ENCODE measurements at regions not wholly inside any gene's neighbourhood (a gene's known extent, or its start where the extent isn't known, plus 50 kb on each side); places are given as distances from the start of the nearest gene placed in this dataset.

DNA sequence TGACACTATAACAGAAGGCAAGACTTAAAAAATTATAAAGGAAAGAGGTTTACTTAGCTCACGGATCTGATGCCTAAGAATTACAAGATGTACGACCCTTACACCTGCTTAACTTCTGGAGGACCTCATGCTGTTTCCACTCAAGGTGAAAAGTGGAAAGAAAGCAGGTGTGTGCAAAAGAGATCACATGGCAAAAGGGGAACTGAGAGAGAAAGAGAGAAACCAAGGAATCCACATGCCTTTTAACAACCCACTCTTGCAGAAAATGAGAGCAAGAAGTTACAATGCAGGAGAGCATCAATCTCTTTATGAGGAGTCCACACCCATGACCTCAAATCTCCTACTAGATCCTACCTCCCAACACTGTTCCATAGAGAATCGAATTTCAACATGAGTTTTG lies 2382.2 kb downstream of the TP53TG3F start:
- no peak overlapping the region for H3K27ac ChIP-seq
- no peaks in the 10 kb centered on the region for H3K9me3 ChIP-seq
- H3K4me1 ChIP-seq = no peaks in the 10 kb centered on the region
- H3K27me3 ChIP-seq = no peaks in the 10 kb centered on the region
- H3K36me3 ChIP-seq = no peaks in the 10 kb centered on the region
- DNase-seq (ENCODE audit: low spot score in 2 of 2) = no peak
- no peak for TF ChIP-seq CTCF (IDR thresholded peaks at IDR 0.05)
- intact Hi-C loops (cut with DNase I) = no loop called here
- H3K4me3 ChIP-seq = no peak overlapping the region

DNA sequence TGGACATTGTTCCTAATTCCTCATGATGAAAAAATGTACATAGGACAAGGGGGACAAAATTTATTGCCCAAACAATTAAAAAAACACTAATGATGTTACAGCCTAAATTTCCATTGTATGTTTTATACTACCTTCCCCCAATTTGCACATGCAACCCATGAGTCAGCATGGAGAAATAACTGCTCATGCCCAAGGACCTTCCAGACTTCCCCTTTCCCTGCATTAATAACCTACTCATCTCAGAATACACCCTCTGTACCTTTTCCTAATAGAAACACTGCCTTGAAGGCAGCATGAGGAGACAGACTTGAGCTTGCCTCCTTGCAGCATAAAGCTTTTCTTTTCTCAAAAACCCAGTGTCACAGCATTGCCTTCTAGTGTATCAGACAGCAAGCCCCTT lies 2402.8 kb downstream of the TP53TG3F start:
- H3K27me3 ChIP-seq = no peaks in the 10 kb centered on the region
- no peaks in the 10 kb centered on the region for H3K4me1 ChIP-seq
- no peak overlapping the region for H3K4me3 ChIP-seq
- intact Hi-C loops (cut with DNase I) = no loop called here
- no peak for TF ChIP-seq CTCF (IDR thresholded peaks at IDR 0.05)
- no peak overlapping the region for H3K27ac ChIP-seq
- no peaks in the 10 kb centered on the region for H3K36me3 ChIP-seq
- DNase-seq (ENCODE audit: low spot score in 2 of 2) = no peak
- H3K9me3 ChIP-seq = no peaks in the 10 kb centered on the region

GRCh38 chr16:35868630-35869029 lies 2409.2 kb downstream of the TP53TG3F start:
- no peaks in the 10 kb centered on the region for H3K9me3 ChIP-seq
- no peaks in the 10 kb centered on the region for H3K4me1 ChIP-seq
- no peak overlapping the region for H3K4me3 ChIP-seq
- TF ChIP-seq CTCF (IDR thresholded peaks at IDR 0.05) = no peak
- intact Hi-C loops (cut with DNase I) = no loop called here
- no peak for DNase-seq (ENCODE audit: low spot score in 2 of 2)
- H3K27ac ChIP-seq = no peak overlapping the region
- H3K36me3 ChIP-seq = no peaks in the 10 kb centered on the region
- H3K27me3 ChIP-seq = no peaks in the 10 kb centered on the region

GRCh38 chr16:35873472-35873871 lies 2414.1 kb downstream of the TP53TG3F start:
- Histone ChIP-seq H3K27ac (no peak overlapping the region), H3K4me3 (no peak overlapping the region), H3K36me3 (no peaks in the 10 kb centered on the region), H3K27me3 (no peaks in the 10 kb centered on the region), H3K9me3 (no peaks in the 10 kb centered on the region), H3K4me1 (no peaks in the 10 kb centered on the region)
- intact Hi-C loops (cut with DNase I) = no loop called here
- no peak for DNase-seq (ENCODE audit: low spot score in 2 of 2)
- no peak for TF ChIP-seq CTCF (IDR thresholded peaks at IDR 0.05)

DNA sequence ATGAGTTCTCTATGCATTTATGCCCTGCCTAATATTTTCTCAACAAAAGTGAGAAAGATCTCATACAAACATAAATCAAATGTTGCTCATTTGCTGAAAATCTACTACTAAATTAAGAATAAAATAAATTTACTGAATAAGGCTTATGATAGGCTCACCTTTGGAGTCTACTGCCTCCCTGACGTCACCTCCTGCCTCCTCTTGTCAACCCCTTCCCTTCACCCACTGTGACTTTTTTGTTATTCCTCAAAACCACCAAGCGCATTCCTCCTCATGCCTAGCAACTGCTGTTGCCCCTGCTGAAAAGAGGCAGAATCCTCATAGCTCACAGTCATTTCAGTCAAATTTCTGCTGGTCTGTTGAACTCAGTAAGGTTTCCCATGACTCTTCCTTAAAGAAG lies 2422.2 kb downstream of the TP53TG3F start:
- intact Hi-C loops (cut with DNase I) = no loop called here
- Histone ChIP-seq H3K4me1 (no peaks in the 10 kb centered on the region), H3K4me3 (no peak overlapping the region), H3K27ac (no peak overlapping the region), H3K9me3 (peaks cover 0 to 3% of the 10 kb centered on the region in 2 donors), H3K27me3 (no peaks in the 10 kb centered on the region), H3K36me3 (no peaks in the 10 kb centered on the region)
- no peak for DNase-seq (ENCODE audit: low spot score in 2 of 2)
- TF ChIP-seq CTCF (IDR thresholded peaks at IDR 0.05) = no peak

- Histone ChIP-seq H3K9me3 (no peaks in the 10 kb centered on the region), H3K36me3 (no peaks in the 10 kb centered on the region), H3K27ac (no peak overlapping the region), H3K4me3 (no peak overlapping the region), H3K4me1 (no peaks in the 10 kb centered on the region), H3K27me3 (no peaks in the 10 kb centered on the region)
- intact Hi-C loops (cut with DNase I) = no loop called here
- no peak for TF ChIP-seq CTCF (IDR thresholded peaks at IDR 0.05)
- DNase-seq (ENCODE audit: low spot score in 2 of 2) = no peak
Measured at GRCh38 chr16:35906440-35906839, 2447.0 kb downstream of the TP53TG3F start.
